Calu3 (cell line): ENCODE measurements at regions not wholly inside any gene's neighbourhood (a gene's known extent, or its start where the extent isn't known, plus 50 kb on each side); places are given as distances from the start of the nearest gene placed in this dataset.

Experiments used
- BruUV-seq: library from RNA; stranded (reverse); fragments of 400-500 nt; replicated peaks from 2 replicates; lab custom pipeline; 2021; lab: Mats Ljungman, UMichigan
- CTCF ChIA-PET: fragments of 300-600 bp; sonication (Branson Sonifier 250); formaldehyde crosslinking; loops from one replicate; lab custom pipeline; 2022; ENCODE audit warnings: antibody characterized with exemption; lab: Charles Lee
- DNase-seq: peaks from one replicate; pipeline ENCODE4 v3.0.0; 2022
- H3K27ac Mint-ChIP-seq: one replicate; pipeline ENCODE4 v1.8.0; 2022; ENCODE audit warnings: mixed read lengths; ENCODE audit not compliant: unreplicated experiment
- H3K27me3 Mint-ChIP-seq: one replicate; pipeline ENCODE4 v1.8.0; 2022; ENCODE audit warnings: mixed read lengths; ENCODE audit not compliant: unreplicated experiment
- H3K36me3 Mint-ChIP-seq: one replicate; pipeline ENCODE4 v1.8.0; 2022; ENCODE audit warnings: mild to moderate bottlenecking, moderate library complexity, mixed read lengths; ENCODE audit not compliant: insufficient read depth, unreplicated experiment
- H3K4me1 Mint-ChIP-seq: one replicate; pipeline ENCODE4 v1.8.0; 2022; ENCODE audit warnings: mild to moderate bottlenecking, low read depth, mixed read lengths; ENCODE audit not compliant: unreplicated experiment
- H3K4me3 Mint-ChIP-seq: one replicate; pipeline ENCODE4 v1.8.0; 2022; ENCODE audit warnings: mild to moderate bottlenecking, low read depth, moderate library complexity, mixed read lengths; ENCODE audit not compliant: unreplicated experiment
- H3K9me3 Mint-ChIP-seq: one replicate; pipeline ENCODE4 v1.8.0; 2022; ENCODE audit warnings: low read depth, mixed read lengths; ENCODE audit not compliant: unreplicated experiment
- intact Hi-C: fragments of 100-400 bp; cut with micrococcal nuclease; formaldehyde crosslinking; loops from one replicate; pipeline ENCODE4 v1.10.0; 2022; ENCODE audit not compliant: unreplicated experiment
- TF ChIP-seq, protein P1 (sequence below): fragments of 200-600 bp; IDR thresholded peaks from one replicate; pipeline ENCODE4 v1.8.0; 2022; ENCODE audit warnings: antibody characterized with exemption; ENCODE audit not compliant: unreplicated experiment

GRCh38 chr4:130432289-130432688 is 1336.3 kb downstream of the C4orf33 start:
- no peaks in the 10 kb centered on the region for H3K9me3 Mint-ChIP-seq
- no peak overlapping the region for H3K27ac Mint-ChIP-seq
- no TSS peak for BruUV-seq
- DNase-seq: no peak
- intact Hi-C loops: no loop called here
- no peaks in the 10 kb centered on the region for H3K36me3 Mint-ChIP-seq
- H3K4me3 Mint-ChIP-seq: no peak overlapping the region
- H3K4me1 Mint-ChIP-seq: no peaks in the 10 kb centered on the region
- CTCF ChIA-PET: no interaction called here
- no peaks in the 10 kb centered on the region for H3K27me3 Mint-ChIP-seq
- TF ChIP-seq, protein P1, sequence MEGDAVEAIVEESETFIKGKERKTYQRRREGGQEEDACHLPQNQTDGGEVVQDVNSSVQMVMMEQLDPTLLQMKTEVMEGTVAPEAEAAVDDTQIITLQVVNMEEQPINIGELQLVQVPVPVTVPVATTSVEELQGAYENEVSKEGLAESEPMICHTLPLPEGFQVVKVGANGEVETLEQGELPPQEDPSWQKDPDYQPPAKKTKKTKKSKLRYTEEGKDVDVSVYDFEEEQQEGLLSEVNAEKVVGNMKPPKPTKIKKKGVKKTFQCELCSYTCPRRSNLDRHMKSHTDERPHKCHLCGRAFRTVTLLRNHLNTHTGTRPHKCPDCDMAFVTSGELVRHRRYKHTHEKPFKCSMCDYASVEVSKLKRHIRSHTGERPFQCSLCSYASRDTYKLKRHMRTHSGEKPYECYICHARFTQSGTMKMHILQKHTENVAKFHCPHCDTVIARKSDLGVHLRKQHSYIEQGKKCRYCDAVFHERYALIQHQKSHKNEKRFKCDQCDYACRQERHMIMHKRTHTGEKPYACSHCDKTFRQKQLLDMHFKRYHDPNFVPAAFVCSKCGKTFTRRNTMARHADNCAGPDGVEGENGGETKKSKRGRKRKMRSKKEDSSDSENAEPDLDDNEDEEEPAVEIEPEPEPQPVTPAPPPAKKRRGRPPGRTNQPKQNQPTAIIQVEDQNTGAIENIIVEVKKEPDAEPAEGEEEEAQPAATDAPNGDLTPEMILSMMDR: no peak

GRCh38 chr4:130449741-130450140 is 1353.8 kb downstream of the C4orf33 start:
- DNase-seq: no peak
- BruUV-seq: no TSS peak

GRCh38 chr4:130468340-130468739 is 1372.4 kb downstream of the C4orf33 start:
- TF ChIP-seq, protein P1: no peak
- Mint-ChIP-seq H3K4me1 (no peaks in the 10 kb centered on the region), H3K9me3 (no peaks in the 10 kb centered on the region), H3K27me3 (no peaks in the 10 kb centered on the region), H3K4me3 (no peak overlapping the region), H3K36me3 (no peaks in the 10 kb centered on the region), H3K27ac (no peak overlapping the region)
- no TSS peak for BruUV-seq
- intact Hi-C loops: no loop called here
- DNase-seq: no peak
- CTCF ChIA-PET: no interaction called here

More at GRCh38 chr4:130449741-130450140, 1353.8 kb downstream of the C4orf33 start:
- CTCF ChIA-PET: no interaction called here
- H3K4me1 Mint-ChIP-seq: no peaks in the 10 kb centered on the region
- peaks cover 3% of the 10 kb centered on the region for H3K9me3 Mint-ChIP-seq
- H3K4me3 Mint-ChIP-seq: no peak overlapping the region
- H3K27ac Mint-ChIP-seq: no peak overlapping the region
- H3K36me3 Mint-ChIP-seq: no peaks in the 10 kb centered on the region
- H3K27me3 Mint-ChIP-seq: no peaks in the 10 kb centered on the region
- TF ChIP-seq, protein P1: no peak
- intact Hi-C loops: no loop called here

DNA sequence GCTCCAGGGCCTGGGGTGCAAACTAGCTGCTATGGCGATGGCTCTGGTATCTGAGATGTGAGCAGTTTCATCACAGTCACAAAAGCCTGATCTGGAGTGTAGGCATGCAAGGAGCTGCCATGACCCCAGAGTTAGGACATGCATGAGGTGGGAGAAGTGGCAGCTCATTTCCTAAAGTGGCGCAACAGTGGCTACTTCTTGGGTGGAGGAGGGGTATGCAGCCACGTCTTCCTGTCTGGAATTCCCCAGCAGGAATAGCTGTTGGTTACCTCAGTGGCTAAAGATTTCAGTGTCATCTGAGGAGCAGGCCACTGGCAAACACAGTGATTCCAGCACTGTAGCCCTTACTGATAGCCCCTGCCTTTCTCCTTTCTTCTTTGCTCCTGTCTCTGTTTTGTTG is 1382.5 kb downstream of the C4orf33 start:
- BruUV-seq: no TSS peak
- Mint-ChIP-seq H3K9me3 (peaks cover 2% of the 10 kb centered on the region), H3K27me3 (no peaks in the 10 kb centered on the region), H3K36me3 (no peaks in the 10 kb centered on the region), H3K4me1 (no peaks in the 10 kb centered on the region), H3K27ac (no peak overlapping the region), H3K4me3 (no peak overlapping the region)
- intact Hi-C loops: no loop called here
- DNase-seq: no peak
- TF ChIP-seq, protein P1: no peak
- CTCF ChIA-PET: no interaction called here
